PC-3 (cell line): ENCODE measurements at regions not wholly inside any gene's neighbourhood (a gene's known extent, or its start where the extent isn't known, plus 50 kb on each side); places are given as distances from the start of the nearest gene placed in this dataset.

Experiments
- ATAC-seq: fragments of 200-7000 bp; cut with Tn5 transposase; 2 replicates; pipeline ENCODE4 v1.9.1; 2020; ENCODE audit warnings: mild to moderate bottlenecking, moderate library complexity
- BruUV-seq: library from RNA; stranded (reverse); fragments of 400-500 nt; replicated peaks from 2 replicates; lab custom pipeline; 2021; lab: Mats Ljungman, UMichigan
- CTCF ChIA-PET: fragments of 300-600 bp; sonication (Branson Sonifier 250); formaldehyde crosslinking; loops from one replicate; lab custom pipeline; 2022; ENCODE audit warnings: antibody characterized with exemption; lab: Charles Lee
- POLR2A ChIA-PET: fragments of 300-600 bp; sonication (Branson Sonifier 250); formaldehyde crosslinking; loops from one replicate; lab custom pipeline; 2022; ENCODE audit warnings: antibody characterized with exemption; ENCODE audit not compliant: unreplicated experiment; lab: Charles Lee
- DNase-seq: peaks from one replicate; pipeline ENCODE4 v3.0.0-alpha.2; 2015
- H2AFZ ChIP-seq: fragments of 300-600 bp; sonication (generic); 2 replicates; pipeline ENCODE4 v1.6.0; 2016; ENCODE audit warnings: antibody characterized with exemption, low read length
- H3F3A ChIP-seq: fragments of 300-600 bp; sonication (generic); one replicate; pipeline ENCODE4 v1.6.0; 2017; ENCODE audit warnings: antibody characterized with exemption, low read length, control low read depth, mild to moderate bottlenecking; ENCODE audit not compliant: unreplicated experiment
- H3K27ac ChIP-seq: fragments of 300-600 bp; sonication (generic); 2 replicates; pipeline ENCODE4 v1.5.1; 2016; ENCODE audit warnings: mild to moderate bottlenecking, low read length
- H3K27me3 ChIP-seq: fragments of 300-600 bp; sonication (generic); 2 replicates; pipeline ENCODE4 v1.6.1; 2016; ENCODE audit warnings: low read length, mixed read lengths
- H3K36me3 ChIP-seq: fragments of 300-600 bp; sonication (generic); 2 replicates; pipeline ENCODE4 v1.6.1; 2016; ENCODE audit warnings: low read depth, mixed run types, low read length, mixed read lengths
- H3K4me1 ChIP-seq: fragments of 300-600 bp; sonication (generic); 2 replicates; pipeline ENCODE4 v1.5.1; 2016; ENCODE audit warnings: low read length; ENCODE audit not compliant: insufficient read depth
- H3K4me2 ChIP-seq: fragments of 300-600 bp; sonication (generic); 2 replicates; pipeline ENCODE4 v1.6.0; 2016; ENCODE audit warnings: low read length
- H3K4me3 ChIP-seq: fragments of 300-600 bp; sonication (generic); 2 replicates; pipeline ENCODE4 v1.5.1; 2016; ENCODE audit warnings: mild to moderate bottlenecking, low read length, mixed read lengths
- H3K79me2 ChIP-seq: fragments of 300-600 bp; sonication (generic); 2 replicates; pipeline ENCODE4 v1.6.1; 2017; ENCODE audit warnings: low read length, mixed read lengths
- H3K9ac ChIP-seq: fragments of 300-600 bp; sonication (generic); 2 replicates; pipeline ENCODE4 v1.6.0; 2016; ENCODE audit warnings: mild to moderate bottlenecking, low read length
- H3K9me2 ChIP-seq: fragments of 300-600 bp; sonication (generic); replicated peaks from 2 replicates; pipeline ENCODE4 v1.6.1; 2016; ENCODE audit warnings: mixed run types, low read length, mixed read lengths
- H3K9me3 ChIP-seq: fragments of 300-600 bp; sonication (generic); 2 replicates; pipeline ENCODE4 v1.6.1; 2016; ENCODE audit warnings: low read length, mixed read lengths
- H4K20me1 ChIP-seq: fragments of 300-600 bp; sonication (generic); 2 replicates; pipeline ENCODE4 v1.6.1; 2016; ENCODE audit warnings: low read length, mixed read lengths
- CTCF ChIP-seq: fragments of 300-600 bp; sonication (generic); conservative IDR thresholded peaks from 2 replicates; pipeline ENCODE4 v1.5.1; 2017; ENCODE audit warnings: antibody characterized with exemption, low read depth, mild to moderate bottlenecking, low read length
- EZH2 ChIP-seq: fragments of 300-600 bp; sonication (generic); IDR thresholded peaks from one replicate; pipeline ENCODE4 v1.6.1; 2017; ENCODE audit warnings: antibody characterized with exemption, mild to moderate bottlenecking, low read length; ENCODE audit not compliant: unreplicated experiment
- EZH2phosphoT487 ChIP-seq: fragments of 300-600 bp; sonication (generic); IDR thresholded peaks from 2 replicates; pipeline ENCODE4 v1.6.1; 2018; ENCODE audit warnings: mild to moderate bottlenecking, antibody characterized with exemption, low read length, borderline replicate concordance
- intact Hi-C: fragments of 100-400 bp; cut with micrococcal nuclease; formaldehyde crosslinking; loops from 2 replicates; pipeline ENCODE4 v1.9.0; 2023

DNA sequence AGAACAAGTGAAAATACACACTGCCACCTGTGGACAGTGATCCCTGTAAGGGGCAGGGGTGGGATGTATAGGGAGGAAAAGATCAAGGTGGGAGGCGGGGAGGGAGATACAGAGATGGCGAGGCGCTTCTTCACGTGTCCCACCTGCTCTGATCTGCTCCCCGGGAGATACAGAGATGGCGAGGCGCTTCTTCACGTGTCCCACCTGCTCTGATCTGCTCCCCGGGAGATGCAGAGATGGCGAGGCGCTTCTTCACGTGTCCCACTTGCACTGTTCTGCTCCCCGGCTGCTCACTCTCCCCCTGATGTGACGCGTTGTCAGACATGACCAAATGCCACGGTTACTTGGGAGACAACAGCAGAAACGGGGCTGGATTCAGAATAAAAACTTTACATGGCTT is 308.3 kb upstream of the SHH start:
- no peaks in the 10 kb centered on the region for H3K9me3 ChIP-seq
- no peaks in the 10 kb centered on the region for H3K4me1 ChIP-seq
- no peak overlapping the region for H3K4me2 ChIP-seq
- intact Hi-C loops = no loop called here
- ChIA-PET POLR2A (no interaction called here), CTCF (no interaction called here)
- H2AFZ ChIP-seq = no peak overlapping the region
- H3K27me3 ChIP-seq = peaks cover 36% of the 10 kb centered on the region
- H3K4me3 ChIP-seq = no peak overlapping the region
- DNase-seq (no peak), ATAC-seq (no peak)
- no TSS peak for BruUV-seq
- no peaks in the 10 kb centered on the region for H3K36me3 ChIP-seq
- no peak overlapping the region for H3K9ac ChIP-seq
- H4K20me1 ChIP-seq = no peaks in the 10 kb centered on the region
- no peaks in the 10 kb centered on the region for H3F3A ChIP-seq
- H3K9me2 ChIP-seq = no peaks in the 10 kb centered on the region
- TF ChIP-seq EZH2phosphoT487 (no peak), EZH2 (no peak), CTCF (no peak)
- H3K27ac ChIP-seq = no peak overlapping the region
- H3K79me2 ChIP-seq = no peaks in the 10 kb centered on the region

GRCh38 chr7:156119771-156120170 is 307.5 kb upstream of the SHH start:
- H3K27me3 ChIP-seq = peaks cover 29% of the 10 kb centered on the region
- DNase-seq (no peak), ATAC-seq (no peak)
- no peaks in the 10 kb centered on the region for H3K4me1 ChIP-seq
- H3K4me2 ChIP-seq = no peak overlapping the region
- H3F3A ChIP-seq = no peaks in the 10 kb centered on the region
- H3K9ac ChIP-seq = no peak overlapping the region
- no peak for TF ChIP-seq EZH2
- no peak for TF ChIP-seq EZH2phosphoT487
- TF ChIP-seq CTCF = no peak
- BruUV-seq = no TSS peak
- no peaks in the 10 kb centered on the region for H4K20me1 ChIP-seq
- H3K9me3 ChIP-seq = no peaks in the 10 kb centered on the region
- H3K9me2 ChIP-seq = no peaks in the 10 kb centered on the region
- no peaks in the 10 kb centered on the region for H3K36me3 ChIP-seq
- CTCF ChIA-PET = no interaction called here
- POLR2A ChIA-PET = no interaction called here
- H3K27ac ChIP-seq = no peak overlapping the region
- H2AFZ ChIP-seq = no peak overlapping the region
- H3K79me2 ChIP-seq = no peaks in the 10 kb centered on the region
- intact Hi-C loops = no loop called here
- H3K4me3 ChIP-seq = no peak overlapping the region

- Histone ChIP-seq H3K9me2 (no peaks in the 10 kb centered on the region), H3K4me2 (no peak overlapping the region), H3K27ac (no peak overlapping the region), H2AFZ (no peak overlapping the region), H3K79me2 (no peaks in the 10 kb centered on the region), H3K4me1 (no peaks in the 10 kb centered on the region), H3K36me3 (no peaks in the 10 kb centered on the region), H3K27me3 (peaks cover 27% of the 10 kb centered on the region), H3K4me3 (no peak overlapping the region), H3F3A (no peaks in the 10 kb centered on the region), H4K20me1 (no peaks in the 10 kb centered on the region), H3K9me3 (no peaks in the 10 kb centered on the region), H3K9ac (no peak overlapping the region)
- BruUV-seq = no TSS peak
- DNase-seq (no peak), ATAC-seq (no peak)
- TF ChIP-seq CTCF (no peak), EZH2phosphoT487 (no peak)
- ChIA-PET CTCF (no interaction called here), POLR2A (no interaction called here)
- intact Hi-C loops = no loop called here
These were observed 306.0 kb upstream of the SHH start for GRCh38 chr7:156118248-156118645.
